Breast epithelium (tissue), 4 donors: ENCODE measurements at regions not wholly inside any gene's neighbourhood (a gene's known extent, or its start where the extent isn't known, plus 50 kb on each side); places are given as distances from the start of the nearest gene placed in this dataset.

Source experiments
- DNase-seq, 2 donors: peaks; one replicate each; pipeline ENCODE4 v3.0.0-alpha.2; 2019; ENCODE audit warnings: low spot score in 2 of 2
- H3K27ac ChIP-seq, 2 donors: fragments of 200-600 bp; sonication (generic) in 1 of 2; one replicate each; pipeline ENCODE4 v1.5.1; 2016 to 2019; ENCODE audit warnings: mild to moderate bottlenecking in 1 of 2
- H3K27me3 ChIP-seq, 2 donors: fragments of 200-600 bp; sonication (generic) in 1 of 2; one replicate each; pipeline versions ENCODE4 v1.5.1 to v1.6.0; 2017 to 2019; ENCODE audit warnings: control low read depth in 1 of 2, mild to moderate bottlenecking in 1 of 2
- H3K36me3 ChIP-seq: fragments of 200-600 bp; one replicate; pipeline ENCODE4 v1.5.1; 2019
- H3K4me1 ChIP-seq, 2 donors: fragments of 200-600 bp; sonication (generic); one replicate each; pipeline ENCODE4 v1.5.1; 2016 to 2019; ENCODE audit warnings: control low read depth in 1 of 2
- H3K4me3 ChIP-seq, 3 donors: fragments of 200-600 bp; sonication (generic); 1 replicate in 2 of 3; 2 replicates in 1 of 3; pipeline ENCODE4 v1.5.1; 2016 to 2019; ENCODE audit warnings: mild to moderate bottlenecking in 3 of 3, moderate library complexity in 2 of 3
- H3K9me3 ChIP-seq, 2 donors: fragments of 200-600 bp; sonication (generic) in 1 of 2; one replicate each; pipeline ENCODE4 v1.5.1; 2016 to 2019; ENCODE audit warnings: control low read depth in 1 of 2
- CTCF ChIP-seq, 3 donors: fragments of 450-650 bp; IDR thresholded peaks; one replicate each; pipeline ENCODE4 v1.5.1; 2016 to 2017; ENCODE audit warnings: antibody characterized with exemption in 3 of 3, mild to moderate bottlenecking in 3 of 3, moderate library complexity in 3 of 3
- POLR2A ChIP-seq: fragments of 450-650 bp; IDR thresholded peaks from one replicate; pipeline ENCODE4 v1.6.1; 2016; ENCODE audit warnings: antibody characterized with exemption, mild to moderate bottlenecking, moderate library complexity
- POLR2AphosphoS5 ChIP-seq, 3 donors: sonication (generic); formaldehyde crosslinking; IDR thresholded peaks; one replicate each; pipeline ENCODE4 v1.6.1; 2017; ENCODE audit warnings: antibody characterized with exemption in 3 of 3
- intact Hi-C: fragments of 100-400 bp; cut with DNase I; formaldehyde crosslinking; loops from one replicate; pipeline ENCODE4 v1.15.1; 2023; ENCODE audit warnings: low total_unique reads

- no peaks in the 10 kb centered on the region for H3K4me1 ChIP-seq
- intact Hi-C loops = no loop called here
- no peaks in the 10 kb centered on the region for H3K9me3 ChIP-seq
- H3K27ac ChIP-seq = no peak overlapping the region
- H3K36me3 ChIP-seq = no peaks in the 10 kb centered on the region
- no peak overlapping the region for H3K4me3 ChIP-seq
- H3K27me3 ChIP-seq = no peaks in the 10 kb centered on the region
- no peak for DNase-seq
- no peak for TF ChIP-seq CTCF (IDR thresholded peaks at IDR 0.05)
- no peak for TF ChIP-seq POLR2A
- no peak for TF ChIP-seq POLR2AphosphoS5 (IDR thresholded peaks at IDR 0.05)
Measured at GRCh38 chr5:158140120-158140731, 281.3 kb upstream of the CLINT1 start.

GRCh38 chr5:158139161-158139560 lies 280.2 kb upstream of the CLINT1 start:
- Histone ChIP-seq H3K4me3 (no peak overlapping the region), H3K27ac (no peak overlapping the region), H3K36me3 (no peaks in the 10 kb centered on the region), H3K4me1 (no peaks in the 10 kb centered on the region), H3K9me3 (no peaks in the 10 kb centered on the region), H3K27me3 (no peaks in the 10 kb centered on the region)
- TF ChIP-seq POLR2AphosphoS5 (IDR thresholded peaks at IDR 0.05) (no peak), POLR2A (no peak), CTCF (IDR thresholded peaks at IDR 0.05) (no peak)
- DNase-seq = no peak
- intact Hi-C loops = no loop called here

GRCh38 chr5:158135682-158136179 lies 276.8 kb upstream of the CLINT1 start:
- no peak overlapping the region for H3K27ac ChIP-seq
- intact Hi-C loops = no loop called here
- no peaks in the 10 kb centered on the region for H3K9me3 ChIP-seq
- no peak overlapping the region for H3K4me3 ChIP-seq
- TF ChIP-seq POLR2A (no peak), POLR2AphosphoS5 (IDR thresholded peaks at IDR 0.05) (no peak), CTCF (IDR thresholded peaks at IDR 0.05) (no peak)
- H3K27me3 ChIP-seq = no peaks in the 10 kb centered on the region
- H3K36me3 ChIP-seq = no peaks in the 10 kb centered on the region
- no peaks in the 10 kb centered on the region for H3K4me1 ChIP-seq
- DNase-seq = no peak

- Histone ChIP-seq H3K27me3 (no peaks in the 10 kb centered on the region), H3K9me3 (no peaks in the 10 kb centered on the region), H3K27ac (no peak overlapping the region), H3K4me1 (no peaks in the 10 kb centered on the region), H3K36me3 (no peaks in the 10 kb centered on the region), H3K4me3 (no peak overlapping the region)
- TF ChIP-seq POLR2AphosphoS5 (IDR thresholded peaks at IDR 0.05) (no peak), POLR2A (no peak), CTCF (IDR thresholded peaks at IDR 0.05) (no peak)
- no peak for DNase-seq
- intact Hi-C loops = no loop called here
Measured at GRCh38 chr5:158133369-158133768, 274.4 kb upstream of the CLINT1 start.

GRCh38 chr5:158127536-158127935 lies 268.6 kb upstream of the CLINT1 start:
- no peaks in the 10 kb centered on the region for H3K27me3 ChIP-seq
- H3K9me3 ChIP-seq = no peaks in the 10 kb centered on the region
- H3K4me3 ChIP-seq = no peak overlapping the region
- intact Hi-C loops = no loop called here
- TF ChIP-seq POLR2A = no peak
- no peak for TF ChIP-seq POLR2AphosphoS5 (IDR thresholded peaks at IDR 0.05)
- no peaks in the 10 kb centered on the region for H3K4me1 ChIP-seq
- no peak overlapping the region for H3K27ac ChIP-seq
- H3K36me3 ChIP-seq = no peaks in the 10 kb centered on the region
- DNase-seq = no peak
